Stomach (tissue), 8 donors: ENCODE measurements at regions not wholly inside any gene's neighbourhood (a gene's known extent, or its start where the extent isn't known, plus 50 kb on each side); places are given as distances from the start of the nearest gene placed in this dataset.

Source experiments
- DNase-seq, 2 donors: peaks; one replicate each; pipeline versions ENCODE4 v3.0.0 to v3.0.0-alpha.2; 2013 to 2019
- H3K27ac ChIP-seq, 5 donors: fragments of 200-600 bp in 4 of 5; sonication (generic) in 4 of 5; one replicate each; pipeline ENCODE4 v1.5.1; 2013 to 2019; ENCODE audit warnings: mild to moderate bottlenecking in 1 of 5, moderate library complexity in 1 of 5
- H3K27me3 ChIP-seq, 3 donors: fragments of 200-600 bp; sonication (generic); one replicate each; pipeline ENCODE4 v1.5.1; 2017 to 2019; ENCODE audit warnings: mixed run types in 1 of 3
- H3K36me3 ChIP-seq, 4 donors: fragments of 200-600 bp; sonication (generic); 1 replicate in 3 of 4; 2 replicates in 1 of 4; pipeline ENCODE4 v1.5.1; 2016 to 2019
- H3K4me1 ChIP-seq, 4 donors: fragments of 200-600 bp; sonication (generic); one replicate each; pipeline ENCODE4 v1.5.1; 2016 to 2019
- H3K4me3 ChIP-seq, 4 donors: fragments of 200-600 bp; sonication (generic) in 3 of 4; one replicate each; pipeline ENCODE4 v1.5.1; 2016 to 2019; ENCODE audit warnings: mild to moderate bottlenecking in 1 of 4
- H3K9me3 ChIP-seq, 4 donors: fragments of 200-600 bp; sonication (generic); one replicate each; pipeline ENCODE4 v1.5.1; 2016 to 2019
- EP300 ChIP-seq: sonication (generic); formaldehyde crosslinking; IDR thresholded peaks from one replicate; pipeline ENCODE4 v1.6.1; 2017; ENCODE audit warnings: antibody characterized with exemption
- POLR2A ChIP-seq, 4 donors: fragments of 450-650 bp; IDR thresholded peaks; one replicate each; pipeline ENCODE4 v1.6.1; 2016; ENCODE audit warnings: antibody characterized with exemption in 4 of 4, control low read depth in 2 of 4, mild to moderate bottlenecking in 1 of 4, moderate library complexity in 1 of 4
- POLR2AphosphoS5 ChIP-seq, 3 donors: sonication (generic); formaldehyde crosslinking; IDR thresholded peaks; one replicate each; pipeline ENCODE4 v1.6.1; 2016; ENCODE audit warnings: antibody characterized with exemption in 3 of 3
- WGBS, 5 donors: extraction: QIAGEN DNeasy Blood & Tissue Kit in 3 of 5; methylation state at CpG; one replicate each; pipeline versions ENCODE4 v1.1.5 to v1.1.7; 2013 to 2018; 5-methylcytosine and 5-hydroxymethylcytosine counted together
- intact Hi-C: fragments of 100-400 bp; cut with DNase I; formaldehyde crosslinking; loops from one replicate; pipeline ENCODE4 v1.15.1; 2023; ENCODE audit warnings: low total_unique reads
- TF ChIP-seq, protein P1 (sequence below), 7 experiments: fragments of 450-650 bp in 4 of 7; fragments of 200-600 bp in 3 of 7; sonication (generic) in 3 of 7; IDR thresholded peaks; one replicate each; pipeline ENCODE4 v1.5.1; 2016 to 2019; ENCODE audit warnings: antibody characterized with exemption in 7 of 7, control low read depth in 2 of 7, mild to moderate bottlenecking in 1 of 7
- donor health status: healthy with polysubstance abuse.
- donor health status: Bipolar disorder and iron deficiency.
- donor health status: healthy.

- no peak for DNase-seq
- Histone ChIP-seq H3K9me3 (no peaks in the 10 kb centered on the region), H3K27me3 (no peaks in the 10 kb centered on the region), H3K4me1 (no peaks in the 10 kb centered on the region), H3K36me3 (no peaks in the 10 kb centered on the region), H3K27ac (no peak overlapping the region), H3K4me3 (no peak overlapping the region)
- intact Hi-C loops: no loop called here
- no peak for TF ChIP-seq POLR2AphosphoS5 (IDR thresholded peaks at IDR 0.05)
- no peak for TF ChIP-seq POLR2A (IDR thresholded peaks at IDR 0.05)
- TF ChIP-seq EP300: no peak
- TF ChIP-seq, protein P1, sequence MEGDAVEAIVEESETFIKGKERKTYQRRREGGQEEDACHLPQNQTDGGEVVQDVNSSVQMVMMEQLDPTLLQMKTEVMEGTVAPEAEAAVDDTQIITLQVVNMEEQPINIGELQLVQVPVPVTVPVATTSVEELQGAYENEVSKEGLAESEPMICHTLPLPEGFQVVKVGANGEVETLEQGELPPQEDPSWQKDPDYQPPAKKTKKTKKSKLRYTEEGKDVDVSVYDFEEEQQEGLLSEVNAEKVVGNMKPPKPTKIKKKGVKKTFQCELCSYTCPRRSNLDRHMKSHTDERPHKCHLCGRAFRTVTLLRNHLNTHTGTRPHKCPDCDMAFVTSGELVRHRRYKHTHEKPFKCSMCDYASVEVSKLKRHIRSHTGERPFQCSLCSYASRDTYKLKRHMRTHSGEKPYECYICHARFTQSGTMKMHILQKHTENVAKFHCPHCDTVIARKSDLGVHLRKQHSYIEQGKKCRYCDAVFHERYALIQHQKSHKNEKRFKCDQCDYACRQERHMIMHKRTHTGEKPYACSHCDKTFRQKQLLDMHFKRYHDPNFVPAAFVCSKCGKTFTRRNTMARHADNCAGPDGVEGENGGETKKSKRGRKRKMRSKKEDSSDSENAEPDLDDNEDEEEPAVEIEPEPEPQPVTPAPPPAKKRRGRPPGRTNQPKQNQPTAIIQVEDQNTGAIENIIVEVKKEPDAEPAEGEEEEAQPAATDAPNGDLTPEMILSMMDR (IDR thresholded peaks at IDR 0.05): no peak
- 68 to 84% (median 80%) methylated on average over 7 of the region's 7 CpGs for whole genome bisulfite sequencing, 5 donors
These were observed 318.6 kb upstream of the KLF6 start for GRCh38 chr10:4103603-4104002.

GRCh38 chr10:4102802-4103344 lies 317.9 kb upstream of the KLF6 start:
- Histone ChIP-seq H3K27me3 (no peaks in the 10 kb centered on the region), H3K4me3 (no peak overlapping the region), H3K9me3 (no peaks in the 10 kb centered on the region), H3K27ac (no peak overlapping the region), H3K36me3 (no peaks in the 10 kb centered on the region), H3K4me1 (no peaks in the 10 kb centered on the region)
- no peak for DNase-seq
- intact Hi-C loops: no loop called here
- no peak for TF ChIP-seq EP300
- TF ChIP-seq POLR2A (IDR thresholded peaks at IDR 0.05): no peak
- TF ChIP-seq POLR2AphosphoS5 (IDR thresholded peaks at IDR 0.05): no peak
- TF ChIP-seq, protein P1 (IDR thresholded peaks at IDR 0.05): no peak
- 89 to 97% (median 95%) methylated on average over 2 of the region's 2 CpGs for WGBS, 5 donors

DNA sequence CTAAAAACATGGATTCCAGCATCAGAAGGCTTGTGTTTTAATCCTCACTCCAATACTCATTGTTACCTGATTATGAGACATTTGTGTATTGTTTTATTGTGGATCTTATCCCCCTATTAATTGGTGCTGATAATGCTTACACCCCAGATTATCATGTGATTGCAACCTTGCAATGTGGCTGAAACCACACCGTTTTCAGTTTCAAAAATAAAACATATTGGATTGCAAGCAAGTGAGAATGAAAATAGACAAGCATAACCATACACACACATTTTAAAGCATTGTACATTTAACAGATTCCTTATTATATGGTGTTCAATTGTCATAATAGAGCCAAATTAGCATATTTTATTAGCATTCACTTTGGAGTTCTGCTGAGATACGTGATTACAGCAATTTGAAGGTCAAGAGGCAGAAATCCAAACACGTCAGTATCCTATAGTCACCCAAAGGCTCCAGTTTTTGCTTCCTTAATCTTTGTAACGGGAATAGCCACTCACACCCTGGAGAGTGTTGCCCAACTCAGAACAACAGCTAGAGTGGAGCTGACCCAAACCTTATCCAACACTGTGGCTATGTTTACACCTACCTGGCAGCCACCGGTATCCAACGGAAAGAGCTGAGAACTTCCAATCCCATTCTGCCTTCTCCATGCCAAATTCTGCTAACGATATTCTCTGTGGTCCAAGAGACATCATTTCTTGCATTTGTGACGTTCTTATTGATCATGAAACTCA lies 317.1 kb upstream of the KLF6 start:
- WGBS, 5 donors: 90 to 92% (median 91%) methylated on average over 8 of the region's 8 CpGs
- no peak for DNase-seq
- Histone ChIP-seq H3K27me3 (no peaks in the 10 kb centered on the region), H3K4me1 (no peaks in the 10 kb centered on the region), H3K4me3 (no peak overlapping the region), H3K9me3 (no peaks in the 10 kb centered on the region), H3K36me3 (no peaks in the 10 kb centered on the region), H3K27ac (no peak overlapping the region)
- TF ChIP-seq POLR2A (IDR thresholded peaks at IDR 0.05) (no peak), POLR2AphosphoS5 (IDR thresholded peaks at IDR 0.05) (no peak), EP300 (no peak)
- TF ChIP-seq, protein P1 (IDR thresholded peaks at IDR 0.05): no peak
- intact Hi-C loops: no loop called here

DNA sequence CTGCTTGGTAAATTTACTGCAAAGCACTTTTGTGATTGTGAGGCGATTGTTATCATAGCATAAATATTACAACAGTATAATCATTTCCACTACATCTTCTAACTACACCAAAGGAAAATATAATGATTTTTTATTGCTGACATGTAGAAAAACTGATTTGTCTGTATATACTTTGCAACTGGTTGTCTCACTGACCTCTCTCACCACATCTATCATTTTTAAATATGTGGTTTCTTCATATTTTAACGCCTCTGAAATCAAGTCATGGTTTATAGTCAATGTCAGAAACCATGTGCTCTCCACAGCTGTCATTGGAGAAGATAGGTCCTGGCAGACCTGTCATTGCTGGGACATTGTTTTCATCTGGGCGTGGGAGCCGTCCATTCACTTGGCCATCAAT lies 315.4 kb upstream of the KLF6 start:
- Histone ChIP-seq H3K27me3 (no peaks in the 10 kb centered on the region), H3K4me3 (no peak overlapping the region), H3K9me3 (no peaks in the 10 kb centered on the region), H3K36me3 (no peaks in the 10 kb centered on the region), H3K27ac (no peak overlapping the region), H3K4me1 (no peaks in the 10 kb centered on the region)
- 79 to 89% (median 83%) methylated on average over 4 of the region's 4 CpGs for WGBS, 5 donors
- TF ChIP-seq, protein P1 (IDR thresholded peaks at IDR 0.05): no peak
- TF ChIP-seq EP300 (no peak), POLR2A (IDR thresholded peaks at IDR 0.05) (no peak), POLR2AphosphoS5 (IDR thresholded peaks at IDR 0.05) (no peak)
- intact Hi-C loops: no loop called here
- no peak for DNase-seq
